Karpas-422 (cell line): ENCODE measurements at regions not wholly inside any gene's neighbourhood (a gene's known extent, or its start where the extent isn't known, plus 50 kb on each side); places are given as distances from the start of the nearest gene placed in this dataset.

Experiments
- DNase-seq: peaks from one replicate; pipeline ENCODE4 v3.0.0-alpha.2; 2015
- H2AFZ ChIP-seq: fragments of 200-600 bp; sonication (generic); 2 replicates; pipeline ENCODE4 v1.6.1; 2014; ENCODE audit warnings: antibody characterized with exemption, low read length, mixed read lengths
- H3K27ac ChIP-seq: fragments of 200-600 bp; sonication (generic); 2 replicates; pipeline ENCODE4 v1.5.1; 2014; ENCODE audit warnings: mild to moderate bottlenecking, low read length, moderate library complexity
- H3K27me3 ChIP-seq: fragments of 200-600 bp; sonication (generic); 2 replicates; pipeline ENCODE4 v1.6.1; 2014; ENCODE audit warnings: low read length, mixed read lengths
- H3K36me3 ChIP-seq: fragments of 200-600 bp; sonication (generic); 2 replicates; pipeline ENCODE4 v1.6.1; 2014; ENCODE audit warnings: low read length, mixed read lengths; ENCODE audit not compliant: insufficient read depth
- H3K4me1 ChIP-seq: fragments of 200-600 bp; sonication (generic); 2 replicates; pipeline ENCODE4 v1.6.1; 2014; ENCODE audit warnings: mild to moderate bottlenecking, low read length, mixed read lengths
- H3K4me2 ChIP-seq: fragments of 200-600 bp; sonication (generic); 2 replicates; pipeline ENCODE4 v1.6.1; 2014; ENCODE audit warnings: low read length, low read depth, mild to moderate bottlenecking; ENCODE audit not compliant: poor library complexity, severe bottlenecking
- H3K4me3 ChIP-seq: fragments of 200-600 bp; sonication (generic); 2 replicates; pipeline ENCODE4 v1.5.1; 2014; ENCODE audit warnings: mild to moderate bottlenecking, antibody characterized with exemption, low read length, mixed read lengths
- H3K79me2 ChIP-seq: fragments of 200-600 bp; sonication (generic); 2 replicates; pipeline ENCODE4 v1.6.1; 2014; ENCODE audit warnings: mild to moderate bottlenecking, low read length, mixed read lengths
- H3K9ac ChIP-seq: fragments of 200-600 bp; sonication (generic); 2 replicates; pipeline ENCODE4 v1.6.0; 2014; ENCODE audit warnings: low read length
- H3K9me2 ChIP-seq: fragments of 200-600 bp; sonication (generic), shearing (Covaris generic); replicated peaks from 2 replicates; pipeline ENCODE4 v1.6.0; 2014; ENCODE audit warnings: mild to moderate bottlenecking, low read length, moderate library complexity; ENCODE audit not compliant: insufficient read depth
- H3K9me3 ChIP-seq: fragments of 300-700, 200-600 bp; sonication (generic); 2 replicates; pipeline ENCODE4 v1.6.1; 2014; ENCODE audit warnings: low read length, mixed read lengths
- H4K20me1 ChIP-seq: fragments of 200-600 bp; sonication (generic); 2 replicates; pipeline ENCODE4 v1.6.1; 2014; ENCODE audit warnings: mild to moderate bottlenecking, antibody characterized with exemption, low read length, low read depth; ENCODE audit not compliant: insufficient read depth

GRCh38 chr5:10860196-10860543, 99.1 kb upstream of the DAP start:
- Histone ChIP-seq H3K36me3 (no peaks in the 10 kb centered on the region), H2AFZ (no peak overlapping the region), H3K4me3 (no peak overlapping the region), H3K27me3 (no peaks in the 10 kb centered on the region), H3K4me1 (no peaks in the 10 kb centered on the region), H3K9me2 (no peaks in the 10 kb centered on the region), H3K79me2 (no peaks in the 10 kb centered on the region), H3K4me2 (no peak overlapping the region), H3K27ac (no peak overlapping the region), H4K20me1 (no peaks in the 10 kb centered on the region), H3K9me3 (no peaks in the 10 kb centered on the region), H3K9ac (no peak overlapping the region)
- no peak for DNase-seq

- DNase-seq = no peak
- Histone ChIP-seq H3K79me2 (no peaks in the 10 kb centered on the region), H3K9me3 (no peaks in the 10 kb centered on the region), H3K4me2 (no peak overlapping the region), H3K27ac (no peak overlapping the region), H3K27me3 (no peaks in the 10 kb centered on the region), H3K9me2 (no peaks in the 10 kb centered on the region), H3K36me3 (no peaks in the 10 kb centered on the region), H3K4me1 (no peaks in the 10 kb centered on the region), H2AFZ (no peak overlapping the region), H3K4me3 (no peak overlapping the region), H4K20me1 (no peaks in the 10 kb centered on the region), H3K9ac (no peak overlapping the region)
Observed at GRCh38 chr5:10859393-10860195, 98.6 kb upstream of the DAP start.

GRCh38 chr5:10858945-10859344, 97.9 kb upstream of the DAP start:
- Histone ChIP-seq H3K4me3 (no peak overlapping the region), H4K20me1 (no peaks in the 10 kb centered on the region), H3K9me3 (no peaks in the 10 kb centered on the region), H3K36me3 (no peaks in the 10 kb centered on the region), H3K4me2 (no peak overlapping the region), H2AFZ (no peak overlapping the region), H3K27me3 (no peaks in the 10 kb centered on the region), H3K4me1 (no peaks in the 10 kb centered on the region), H3K9ac (no peak overlapping the region), H3K9me2 (no peaks in the 10 kb centered on the region), H3K79me2 (no peaks in the 10 kb centered on the region), H3K27ac (no peak overlapping the region)
- DNase-seq = no peak

- H3K9me2 ChIP-seq = no peaks in the 10 kb centered on the region
- no peaks in the 10 kb centered on the region for H4K20me1 ChIP-seq
- H3K4me3 ChIP-seq = no peak overlapping the region
- H2AFZ ChIP-seq = no peak overlapping the region
- no peaks in the 10 kb centered on the region for H3K9me3 ChIP-seq
- no peak overlapping the region for H3K9ac ChIP-seq
- DNase-seq = no peak
- no peaks in the 10 kb centered on the region for H3K79me2 ChIP-seq
- no peaks in the 10 kb centered on the region for H3K36me3 ChIP-seq
- no peak overlapping the region for H3K27ac ChIP-seq
- no peaks in the 10 kb centered on the region for H3K4me1 ChIP-seq
- no peak overlapping the region for H3K4me2 ChIP-seq
- H3K27me3 ChIP-seq = no peaks in the 10 kb centered on the region
Observed at GRCh38 chr5:10858307-10858706, 97.3 kb upstream of the DAP start.

- Histone ChIP-seq H2AFZ (peak overlapping the region; percentile 77; the same call in 1 of the 2 replicates), H4K20me1 (no peaks in the 10 kb centered on the region), H3K9ac (no peak overlapping the region), H3K27me3 (no peaks in the 10 kb centered on the region), H3K4me3 (no peak overlapping the region), H3K36me3 (no peaks in the 10 kb centered on the region), H3K79me2 (no peaks in the 10 kb centered on the region), H3K27ac (no peak overlapping the region), H3K9me3 (no peaks in the 10 kb centered on the region), H3K9me2 (no peaks in the 10 kb centered on the region), H3K4me1 (no peaks in the 10 kb centered on the region), H3K4me2 (peak overlapping the region; percentile 19)
- no peak for DNase-seq
Observed at GRCh38 chr5:10857338-10857733, 96.3 kb upstream of the DAP start.

GRCh38 chr5:10856683-10857337, 95.8 kb upstream of the DAP start:
- H3K27me3 ChIP-seq = no peaks in the 10 kb centered on the region
- no peaks in the 10 kb centered on the region for H4K20me1 ChIP-seq
- H3K9me3 ChIP-seq = no peaks in the 10 kb centered on the region
- H3K9me2 ChIP-seq = no peaks in the 10 kb centered on the region
- no peaks in the 10 kb centered on the region for H3K4me1 ChIP-seq
- H3K9ac ChIP-seq = no peak overlapping the region
- no peak overlapping the region for H3K4me3 ChIP-seq
- no peaks in the 10 kb centered on the region for H3K36me3 ChIP-seq
- H3K79me2 ChIP-seq = no peaks in the 10 kb centered on the region
- no peak overlapping the region for H3K27ac ChIP-seq
- H2AFZ ChIP-seq = peak overlapping the region; percentile 77; the same call in 1 of the 2 replicates
- H3K4me2 ChIP-seq = peak overlapping the region; percentile 19
- DNase-seq = peak; percentile 67

GRCh38 chr5:10856071-10856470, 95.0 kb upstream of the DAP start:
- no peak for DNase-seq
- H3K4me1 ChIP-seq = no peaks in the 10 kb centered on the region
- no peak overlapping the region for H2AFZ ChIP-seq
- no peaks in the 10 kb centered on the region for H3K36me3 ChIP-seq
- H3K9ac ChIP-seq = no peak overlapping the region
- H3K9me2 ChIP-seq = no peaks in the 10 kb centered on the region
- no peak overlapping the region for H3K4me3 ChIP-seq
- H3K79me2 ChIP-seq = no peaks in the 10 kb centered on the region
- no peaks in the 10 kb centered on the region for H3K27me3 ChIP-seq
- no peaks in the 10 kb centered on the region for H3K9me3 ChIP-seq
- H4K20me1 ChIP-seq = no peaks in the 10 kb centered on the region
- H3K27ac ChIP-seq = no peak overlapping the region
- H3K4me2 ChIP-seq = no peak overlapping the region

GRCh38 chr5:10854506-10855277, 93.7 kb upstream of the DAP start:
- DNase-seq = no peak
- H4K20me1 ChIP-seq = no peaks in the 10 kb centered on the region
- H3K27me3 ChIP-seq = no peaks in the 10 kb centered on the region
- H3K4me3 ChIP-seq = no peak overlapping the region
- no peak overlapping the region for H3K27ac ChIP-seq
- no peaks in the 10 kb centered on the region for H3K36me3 ChIP-seq
- no peaks in the 10 kb centered on the region for H3K4me1 ChIP-seq
- no peak overlapping the region for H3K9ac ChIP-seq
- H3K9me2 ChIP-seq = no peaks in the 10 kb centered on the region
- no peaks in the 10 kb centered on the region for H3K79me2 ChIP-seq
- H3K4me2 ChIP-seq = no peak overlapping the region
- H3K9me3 ChIP-seq = no peaks in the 10 kb centered on the region
- no peak overlapping the region for H2AFZ ChIP-seq
